Stimulated activated CD4-positive, alpha-beta T cell treated with anti-CD3 and anti-CD28 coated beads, Interleukin-2, amount 100 ng/mL, for 24 hours (primary cell): ENCODE measurements at regions not wholly inside any gene's neighbourhood (a gene's known extent, or its start where the extent isn't known, plus 50 kb on each side); places are given as distances from the start of the nearest gene placed in this dataset.

Experiments used
- DNase-seq, 2 donors: peaks; one replicate each; pipeline ENCODE4 v3.0.0-alpha.2; 2020

- no peak for DNase-seq
These were observed 235.6 kb downstream of the KCNA4 start for GRCh38 chr11:29781268-29781667.

- no peak for DNase-seq
These were observed 236.1 kb downstream of the KCNA4 start for GRCh38 chr11:29780756-29781155.

- no peak for DNase-seq
These were observed 243.1 kb downstream of the KCNA4 start for GRCh38 chr11:29773656-29774264.

DNA sequence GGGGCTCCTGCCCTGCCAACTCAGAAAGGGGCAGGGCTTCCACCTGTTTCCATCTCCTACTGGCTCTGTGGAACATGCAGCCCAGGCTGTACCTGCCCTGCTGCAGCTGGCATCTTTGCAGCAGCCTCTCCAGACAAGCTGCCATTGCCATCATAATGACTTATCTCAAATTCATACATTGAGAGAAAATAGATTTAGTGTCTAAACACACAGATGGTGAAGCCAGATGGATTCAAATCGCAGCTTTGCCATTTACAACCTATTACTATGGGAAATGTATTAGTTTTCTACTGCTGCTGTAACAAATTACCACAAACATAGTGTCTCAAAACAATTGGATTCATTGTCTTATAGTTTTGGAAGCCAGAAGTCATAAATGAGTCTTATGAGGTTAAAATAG lies 260.0 kb downstream of the KCNA4 start:
- DNase-seq = no peak

DNA sequence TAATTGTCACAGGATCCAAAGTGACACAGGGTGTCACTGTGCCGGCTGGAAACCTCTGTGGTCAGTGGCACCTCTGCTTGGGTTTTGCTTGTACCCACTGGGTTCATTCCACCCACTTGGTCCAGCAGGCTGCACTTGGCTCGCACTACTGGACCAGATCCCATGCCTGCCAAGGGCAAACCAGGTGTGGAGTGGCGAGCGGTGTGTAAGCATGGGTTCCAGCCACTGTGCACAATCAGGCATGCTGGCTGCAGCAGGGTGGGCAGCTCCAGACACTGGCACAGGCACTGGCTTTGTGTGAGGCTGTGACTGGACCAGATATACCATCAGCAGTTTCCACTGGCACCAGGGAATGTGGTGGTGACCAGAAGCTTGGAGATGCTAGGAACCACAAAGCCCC lies 261.4 kb downstream of the KCNA4 start:
- no peak for DNase-seq

GRCh38 chr11:29751618-29752017 lies 265.2 kb downstream of the KCNA4 start:
- DNase-seq = no peak

DNA sequence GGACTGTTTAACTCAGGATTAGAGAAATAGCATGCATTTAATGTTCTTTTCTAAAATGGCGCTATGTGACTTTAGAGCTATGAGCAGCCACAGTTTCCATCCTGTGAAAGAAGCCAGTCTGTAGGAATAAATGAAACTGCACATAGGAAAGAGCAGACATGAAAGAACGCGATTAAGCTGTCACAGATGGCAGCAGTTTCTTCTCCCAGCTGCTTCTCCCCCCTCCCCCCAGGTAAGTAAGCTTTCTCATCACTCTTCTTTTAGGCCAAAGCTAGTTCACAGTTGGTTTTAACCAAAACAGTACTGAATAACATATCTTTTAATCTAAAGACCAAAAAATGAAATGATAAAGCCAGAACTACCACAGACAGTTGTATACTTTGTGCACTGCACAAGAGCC lies 266.4 kb downstream of the KCNA4 start:
- no peak for DNase-seq

- DNase-seq = no peak
These were observed 282.5 kb downstream of the KCNA4 start for GRCh38 chr11:29734287-29734686.

DNA sequence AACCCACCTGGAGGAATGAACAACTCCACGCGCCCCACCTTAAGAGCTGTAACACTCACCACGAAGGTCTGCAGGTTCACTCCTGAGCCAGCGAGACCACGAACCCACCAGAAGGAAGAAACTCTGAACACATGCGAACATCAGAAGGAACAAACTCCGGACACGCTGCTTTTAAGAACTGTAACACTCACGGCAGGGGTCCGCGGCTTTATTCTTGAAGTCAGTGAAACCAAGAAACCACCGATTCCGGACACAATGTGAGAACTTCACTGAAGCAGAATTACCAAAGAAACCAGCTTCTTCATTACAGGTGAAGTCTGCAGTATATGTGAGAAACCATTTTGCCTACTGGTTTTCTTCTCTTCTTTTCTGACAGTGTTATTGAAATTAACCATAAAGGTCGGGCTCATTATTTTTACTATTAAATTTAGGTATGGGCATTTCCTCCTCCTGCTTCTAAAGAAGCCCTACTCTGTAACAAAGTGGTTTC lies 303.0 kb downstream of the KCNA4 start:
- no peak for DNase-seq

GRCh38 chr11:29712616-29713015 lies 304.2 kb downstream of the KCNA4 start:
- no peak for DNase-seq

DNA sequence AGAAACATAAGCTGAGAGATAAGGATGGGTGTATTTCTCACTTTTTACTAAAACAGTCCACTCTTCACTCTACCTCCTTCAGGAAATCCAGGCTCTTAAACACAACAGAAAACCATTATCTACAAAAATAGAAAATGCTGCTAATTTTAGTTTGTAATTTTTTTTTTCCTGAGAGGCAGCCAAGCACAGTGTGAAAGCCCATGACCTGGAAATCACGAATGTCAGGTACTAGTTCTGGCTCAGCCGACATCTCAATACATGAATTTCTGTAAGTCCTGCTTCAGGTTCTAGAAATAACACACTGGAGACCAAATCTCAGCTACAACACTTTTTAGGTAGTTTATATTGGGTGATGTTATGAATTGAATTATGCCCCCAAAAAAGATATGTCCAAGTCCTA lies 308.9 kb downstream of the KCNA4 start:
- DNase-seq = no peak

DNA sequence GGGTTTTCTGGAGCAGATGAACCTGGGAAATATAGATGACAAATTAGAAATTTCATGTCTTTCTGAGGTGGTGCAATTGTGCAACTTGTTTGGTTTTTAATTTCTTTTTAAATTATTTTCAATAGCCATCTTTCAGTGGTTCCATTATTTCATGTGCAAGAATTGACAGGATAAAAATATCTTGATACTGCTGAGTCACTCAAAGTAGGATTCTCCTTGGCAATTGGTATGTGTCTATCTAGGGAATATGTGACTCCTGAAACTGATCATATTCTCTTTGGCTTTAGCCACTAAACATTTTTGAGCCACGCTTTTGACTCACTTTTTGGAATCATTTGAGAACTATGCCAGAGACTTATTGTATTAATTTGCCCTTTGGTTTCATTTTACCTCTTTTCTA lies 331.5 kb downstream of the KCNA4 start:
- DNase-seq = no peak

GRCh38 chr11:29682856-29683255 lies 334.0 kb downstream of the KCNA4 start:
- no peak for DNase-seq

- DNase-seq = no peak
These were observed 336.8 kb downstream of the KCNA4 start for GRCh38 chr11:29679996-29680395.

GRCh38 chr11:29676993-29677392 lies 339.8 kb downstream of the KCNA4 start:
- DNase-seq = no peak

GRCh38 chr11:29669310-29669709 lies 347.5 kb downstream of the KCNA4 start:
- DNase-seq = no peak

GRCh38 chr11:29657709-29658108 lies 359.1 kb downstream of the KCNA4 start:
- no peak for DNase-seq

- DNase-seq = no peak
These were observed 360.2 kb downstream of the KCNA4 start for GRCh38 chr11:29656597-29656996.

- no peak for DNase-seq
These were observed 371.5 kb downstream of the KCNA4 start for GRCh38 chr11:29645373-29645772.

- no peak for DNase-seq
These were observed 375.6 kb downstream of the KCNA4 start for GRCh38 chr11:29641201-29641600.

DNA sequence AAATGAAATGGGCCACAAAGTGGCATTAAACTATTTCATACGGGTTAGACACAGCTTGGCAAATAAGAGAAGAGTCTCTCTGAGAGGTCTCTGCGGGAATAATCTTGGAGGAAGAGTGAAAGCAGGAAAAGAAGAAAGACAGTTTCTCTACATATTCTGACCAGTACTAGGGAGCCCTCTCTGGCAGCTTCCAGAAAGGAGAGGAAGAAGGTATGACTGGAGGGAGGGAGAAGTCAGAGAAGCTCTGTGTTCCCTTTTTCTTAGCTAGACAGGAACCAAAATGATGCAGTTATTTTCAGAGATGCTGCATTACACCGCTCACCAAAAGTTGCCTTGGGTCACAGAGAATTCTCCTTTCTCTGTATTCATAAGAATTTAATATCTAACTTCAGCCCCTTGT lies 382.1 kb downstream of the KCNA4 start:
- DNase-seq = no peak

- DNase-seq = no peak
These were observed 382.6 kb downstream of the KCNA4 start for GRCh38 chr11:29634244-29634643.

GRCh38 chr11:29629286-29629685 lies 387.5 kb downstream of the KCNA4 start:
- no peak for DNase-seq

GRCh38 chr11:29628609-29629008 lies 388.2 kb downstream of the KCNA4 start:
- no peak for DNase-seq

- DNase-seq = no peak
These were observed 389.3 kb downstream of the KCNA4 start for GRCh38 chr11:29627541-29627940.
